GM12892 (cell line): ENCODE measurements at regions not wholly inside any gene's neighbourhood (a gene's known extent, or its start where the extent isn't known, plus 50 kb on each side); places are given as distances from the start of the nearest gene placed in this dataset.

Experiments used
- POLR2A ChIP-seq: IDR thresholded peaks from 2 replicates; pipeline ENCODE4 v1.6.1; 2011; ENCODE audit warnings: low read depth, low read length, control low read depth
- TAF1 ChIP-seq: IDR thresholded peaks from 2 replicates; pipeline ENCODE4 v1.6.1; 2011; ENCODE audit warnings: low read depth, mild to moderate bottlenecking, control low read depth, low read length, borderline replicate concordance

DNA sequence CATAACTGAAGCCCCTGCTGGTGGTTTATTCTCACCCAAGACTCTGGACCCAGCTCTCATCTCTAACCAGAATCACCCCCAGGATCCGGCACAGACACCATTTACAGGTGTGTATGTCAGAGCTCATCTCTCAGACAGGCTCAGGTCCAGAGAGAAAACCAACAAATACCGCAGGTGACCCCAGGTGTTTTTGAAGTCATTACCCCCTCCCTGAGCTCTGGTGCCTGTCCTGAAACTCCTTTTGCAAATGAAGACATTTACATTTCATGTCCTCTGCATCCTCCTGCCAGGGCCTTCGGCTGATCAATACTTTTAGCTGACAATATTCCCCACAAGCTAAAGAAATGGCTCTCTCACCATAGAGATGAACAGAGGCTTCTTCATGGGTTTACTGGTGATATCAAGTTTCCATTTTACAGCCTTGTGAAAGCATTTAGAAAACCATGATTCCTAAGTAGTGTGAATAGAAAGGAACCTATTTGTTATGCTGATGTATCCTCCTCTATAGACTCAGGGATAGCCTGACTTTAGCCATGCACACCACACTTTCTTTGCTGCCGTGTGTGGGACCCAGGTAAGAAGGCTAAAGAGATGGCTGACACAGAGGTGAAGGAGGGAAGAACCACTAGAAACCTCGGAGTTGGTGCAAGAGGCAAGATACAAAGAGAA, 131.3 kb downstream of the KCTD15 start:
- TF ChIP-seq POLR2A, result no peak
- no peak for TF ChIP-seq TAF1
